ENCODE measurements at regions not wholly inside any gene's neighbourhood (a gene's known extent, or its start where the extent isn't known, plus 50 kb on each side); places are given as distances from the start of the nearest gene placed in this dataset.
A peak's percentile ranks its signal among the peaks of the same experiment; 100 is the strongest.

DNA sequence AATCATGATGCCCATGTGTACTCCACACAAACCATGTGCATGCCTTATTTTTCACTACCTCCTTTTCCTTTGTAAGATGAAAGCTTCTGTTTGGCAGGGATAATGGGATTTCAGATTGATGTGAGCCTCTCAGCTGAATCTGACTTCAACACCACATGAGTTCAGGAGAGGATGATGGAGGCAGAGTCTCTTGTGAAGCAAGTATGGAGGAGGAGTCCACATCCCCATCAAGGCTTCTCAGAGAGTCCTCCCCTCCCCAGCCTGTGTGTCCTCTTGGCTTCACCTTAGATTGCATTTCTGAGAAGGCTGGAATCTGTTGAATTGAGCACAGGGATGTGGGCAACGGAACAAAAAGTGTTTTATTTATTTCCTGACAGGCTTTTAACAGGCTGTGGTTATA, 370.4 kb downstream of the FAT3 start:
- H3K36me3 ChIP-seq (ENCODE audit: control insufficient read depth, insufficient read depth, low read length) = no peaks in the 10 kb centered on the region
- TF ChIP-seq, protein P1, sequence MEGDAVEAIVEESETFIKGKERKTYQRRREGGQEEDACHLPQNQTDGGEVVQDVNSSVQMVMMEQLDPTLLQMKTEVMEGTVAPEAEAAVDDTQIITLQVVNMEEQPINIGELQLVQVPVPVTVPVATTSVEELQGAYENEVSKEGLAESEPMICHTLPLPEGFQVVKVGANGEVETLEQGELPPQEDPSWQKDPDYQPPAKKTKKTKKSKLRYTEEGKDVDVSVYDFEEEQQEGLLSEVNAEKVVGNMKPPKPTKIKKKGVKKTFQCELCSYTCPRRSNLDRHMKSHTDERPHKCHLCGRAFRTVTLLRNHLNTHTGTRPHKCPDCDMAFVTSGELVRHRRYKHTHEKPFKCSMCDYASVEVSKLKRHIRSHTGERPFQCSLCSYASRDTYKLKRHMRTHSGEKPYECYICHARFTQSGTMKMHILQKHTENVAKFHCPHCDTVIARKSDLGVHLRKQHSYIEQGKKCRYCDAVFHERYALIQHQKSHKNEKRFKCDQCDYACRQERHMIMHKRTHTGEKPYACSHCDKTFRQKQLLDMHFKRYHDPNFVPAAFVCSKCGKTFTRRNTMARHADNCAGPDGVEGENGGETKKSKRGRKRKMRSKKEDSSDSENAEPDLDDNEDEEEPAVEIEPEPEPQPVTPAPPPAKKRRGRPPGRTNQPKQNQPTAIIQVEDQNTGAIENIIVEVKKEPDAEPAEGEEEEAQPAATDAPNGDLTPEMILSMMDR (conservative IDR thresholded peaks at IDR 0.05 in 1 of 2, IDR thresholded peaks at IDR 0.05 in 1 of 2; ENCODE audit: low read depth in 1 of 2, low read length in 2 of 2) = no peak
- no peak for TF ChIP-seq EZH2 (IDR thresholded peaks at IDR 0.05; ENCODE audit: low read length, missing control alignments)
- H3K9ac ChIP-seq (ENCODE audit: insufficient read depth, low read length) = no peak overlapping the region
- H3K4me3 ChIP-seq (replicated peaks in 1 of 4; ENCODE audit: control extremely low read depth in 1 of 4, insufficient read depth in 1 of 4, low read depth in 3 of 4, low read length in 4 of 4) = no peak overlapping the region
- H3K27me3 ChIP-seq (ENCODE audit: control insufficient read depth, insufficient read depth, low read length) = no peaks in the 10 kb centered on the region
- H3K79me2 ChIP-seq (ENCODE audit: control insufficient read depth, insufficient read depth, low read length) = no peaks in the 10 kb centered on the region
- no peaks in the 10 kb centered on the region for H3K9me3 ChIP-seq (ENCODE audit: control insufficient read depth, insufficient read depth, low read depth, low read length)
- no peak overlapping the region for H2AFZ ChIP-seq (ENCODE audit: low read length)
- DNase-seq (ENCODE audit: low read depth in 2 of 2) = no peak
- no peak overlapping the region for H3K4me2 ChIP-seq (ENCODE audit: extremely low read depth, insufficient read depth, low read length)
- no peaks in the 10 kb centered on the region for H3K4me1 ChIP-seq (ENCODE audit: control insufficient read depth, extremely low read depth, insufficient read depth, low read length)
- no peak overlapping the region for H3K27ac ChIP-seq (ENCODE audit: insufficient read depth, low read length)
- H4K20me1 ChIP-seq (ENCODE audit: control insufficient read depth, extremely low read depth, insufficient read depth, low read length) = no peaks in the 10 kb centered on the region

DNA sequence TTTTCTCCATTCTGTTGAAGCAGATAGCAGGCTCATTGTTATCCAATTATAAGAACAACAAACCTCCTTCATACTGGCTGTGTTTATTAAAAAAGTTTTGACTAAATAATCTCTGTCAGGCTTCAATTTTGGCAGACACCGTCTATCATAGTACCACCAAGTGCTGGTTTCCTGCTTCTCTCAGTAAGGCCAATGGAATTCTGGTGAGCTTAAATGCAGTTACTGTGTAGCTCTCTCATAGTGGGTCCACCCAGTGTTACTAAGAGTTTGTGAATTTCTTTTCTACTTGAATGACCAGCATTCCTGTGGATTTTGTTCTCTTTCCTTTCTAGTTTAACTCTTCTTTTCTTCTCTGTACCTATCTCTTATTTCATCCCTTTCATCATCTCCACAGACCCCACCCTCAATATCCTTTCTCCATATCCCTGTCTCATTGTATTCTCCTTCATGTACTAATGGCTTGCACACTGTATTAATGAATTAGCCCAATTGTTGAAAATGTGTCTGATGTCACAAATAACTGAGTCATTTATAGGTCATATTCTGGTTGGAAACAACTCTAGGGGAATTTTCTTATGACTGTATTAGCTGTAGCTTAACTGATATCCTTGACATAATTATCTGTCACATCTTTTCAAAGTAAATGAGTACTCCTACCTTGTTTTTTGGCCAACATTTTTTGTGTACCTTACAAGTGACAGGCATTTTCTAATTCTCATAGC, 372.1 kb downstream of the FAT3 start:
- Histone ChIP-seq H3K79me2 (ENCODE audit: control insufficient read depth, insufficient read depth, low read length) (no peaks in the 10 kb centered on the region), H4K20me1 (ENCODE audit: control insufficient read depth, extremely low read depth, insufficient read depth, low read length) (no peaks in the 10 kb centered on the region), H2AFZ (ENCODE audit: low read length) (no peak overlapping the region), H3K27me3 (ENCODE audit: control insufficient read depth, insufficient read depth, low read length) (no peaks in the 10 kb centered on the region), H3K36me3 (ENCODE audit: control insufficient read depth, insufficient read depth, low read length) (no peaks in the 10 kb centered on the region), H3K4me1 (ENCODE audit: control insufficient read depth, extremely low read depth, insufficient read depth, low read length) (no peaks in the 10 kb centered on the region), H3K9me3 (ENCODE audit: control insufficient read depth, insufficient read depth, low read depth, low read length) (no peaks in the 10 kb centered on the region), H3K27ac (ENCODE audit: insufficient read depth, low read length) (no peak overlapping the region), H3K9ac (ENCODE audit: insufficient read depth, low read length) (no peak overlapping the region), H3K4me2 (ENCODE audit: extremely low read depth, insufficient read depth, low read length) (no peak overlapping the region), H3K4me3 (replicated peaks in 1 of 4; ENCODE audit: control extremely low read depth in 1 of 4, insufficient read depth in 1 of 4, low read depth in 3 of 4, low read length in 4 of 4) (no peak overlapping the region)
- DNase-seq (ENCODE audit: low read depth in 2 of 2) = peak in 1 of 2 donors; percentile 63
- TF ChIP-seq, protein P1 (conservative IDR thresholded peaks at IDR 0.05 in 1 of 2, IDR thresholded peaks at IDR 0.05 in 1 of 2; ENCODE audit: low read depth in 1 of 2, low read length in 2 of 2) = no peak
- TF ChIP-seq EZH2 (IDR thresholded peaks at IDR 0.05; ENCODE audit: low read length, missing control alignments) = no peak

DNA sequence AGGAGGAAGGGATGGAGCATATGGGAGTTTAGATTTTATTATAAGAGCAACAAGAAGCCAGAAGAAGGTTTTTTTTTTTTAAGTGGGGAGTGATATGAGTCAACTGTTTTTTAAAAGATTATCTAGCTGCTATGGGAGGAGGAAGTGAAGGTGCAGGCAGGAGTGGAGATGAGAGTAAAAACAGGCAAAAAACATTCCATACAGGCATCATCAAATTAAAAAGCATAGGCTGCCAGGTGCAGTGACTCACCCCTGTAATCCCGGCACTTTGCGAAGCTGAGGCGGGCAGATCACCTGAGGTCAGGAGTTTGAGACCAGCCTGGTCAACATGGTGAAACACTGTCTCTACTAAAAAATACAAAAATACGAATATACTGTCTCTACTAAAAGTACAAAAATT, 368.4 kb upstream of the MTNR1B start:
- no peak overlapping the region for H2AFZ ChIP-seq (ENCODE audit: low read length)
- no peak overlapping the region for H3K4me3 ChIP-seq (replicated peaks in 1 of 4; ENCODE audit: control extremely low read depth in 1 of 4, insufficient read depth in 1 of 4, low read depth in 3 of 4, low read length in 4 of 4)
- no peak overlapping the region for H3K9ac ChIP-seq (ENCODE audit: insufficient read depth, low read length)
- H4K20me1 ChIP-seq (ENCODE audit: control insufficient read depth, extremely low read depth, insufficient read depth, low read length) = no peaks in the 10 kb centered on the region
- no peaks in the 10 kb centered on the region for H3K9me3 ChIP-seq (ENCODE audit: control insufficient read depth, insufficient read depth, low read depth, low read length)
- no peaks in the 10 kb centered on the region for H3K79me2 ChIP-seq (ENCODE audit: control insufficient read depth, insufficient read depth, low read length)
- H3K27ac ChIP-seq (ENCODE audit: insufficient read depth, low read length) = no peak overlapping the region
- H3K4me2 ChIP-seq (ENCODE audit: extremely low read depth, insufficient read depth, low read length) = no peak overlapping the region
- DNase-seq (ENCODE audit: low read depth in 2 of 2) = no peak
- TF ChIP-seq EZH2 (IDR thresholded peaks at IDR 0.05; ENCODE audit: low read length, missing control alignments) = no peak
- TF ChIP-seq, protein P1 (conservative IDR thresholded peaks at IDR 0.05 in 1 of 2, IDR thresholded peaks at IDR 0.05 in 1 of 2; ENCODE audit: low read depth in 1 of 2, low read length in 2 of 2) = no peak
- H3K36me3 ChIP-seq (ENCODE audit: control insufficient read depth, insufficient read depth, low read length) = no peaks in the 10 kb centered on the region
- no peaks in the 10 kb centered on the region for H3K4me1 ChIP-seq (ENCODE audit: control insufficient read depth, extremely low read depth, insufficient read depth, low read length)
- no peaks in the 10 kb centered on the region for H3K27me3 ChIP-seq (ENCODE audit: control insufficient read depth, insufficient read depth, low read length)
